CD14-positive monocyte (primary cell): ENCODE measurements at regions not wholly inside any gene's neighbourhood (a gene's known extent, or its start where the extent isn't known, plus 50 kb on each side); places are given as distances from the start of the nearest gene placed in this dataset.

ENCODE experiments used
- DNase-seq, 3 donors: peaks; one replicate each; pipeline ENCODE4 v3.0.0-alpha.2; 2011 to 2022
- H2AFZ ChIP-seq: 2 replicates; pipeline ENCODE4 v1.6.0; 2012; ENCODE audit warnings: mild to moderate bottlenecking, low read depth, low read length, inconsistent platforms; ENCODE audit not compliant: insufficient read depth, poor library complexity, severe bottlenecking
- H3K27ac ChIP-seq, 2 donors: 1 replicate in 1 of 2; 2 replicates in 1 of 2; pipeline ENCODE4 v1.5.1; 2012 to 2013; ENCODE audit warnings: low read length in 2 of 2, control low read depth in 1 of 2, inconsistent platforms in 1 of 2, low read depth in 1 of 2, mild to moderate bottlenecking in 1 of 2
- H3K27me3 ChIP-seq, 2 donors: one replicate each; pipeline versions ENCODE4 v1.6.0 to v1.6.1; 2011 to 2013; ENCODE audit warnings: low read length in 2 of 2; ENCODE audit not compliant: control insufficient read depth in 2 of 2, insufficient read depth in 2 of 2
- H3K36me3 ChIP-seq, 2 donors: replicated peaks in 1 of 2; 1 replicate in 1 of 2; 2 replicates in 1 of 2; pipeline versions ENCODE4 v1.5.1 to v1.6.1; 2012 to 2013; ENCODE audit warnings: low read length in 2 of 2, control low read depth in 1 of 2, inconsistent platforms in 1 of 2, mild to moderate bottlenecking in 1 of 2; ENCODE audit not compliant: insufficient read depth in 2 of 2, control insufficient read depth in 1 of 2
- H3K4me1 ChIP-seq, 2 donors: 1 replicate in 1 of 2; 2 replicates in 1 of 2; pipeline versions ENCODE4 v1.5.1 to v1.6.1; 2012 to 2013; ENCODE audit warnings: low read length in 2 of 2, control low read depth in 1 of 2, inconsistent platforms in 1 of 2, mild to moderate bottlenecking in 1 of 2, moderate library complexity in 1 of 2; ENCODE audit not compliant: insufficient read depth in 2 of 2, control insufficient read depth in 1 of 2
- H3K4me2 ChIP-seq: replicated peaks from 2 replicates; pipeline ENCODE3; 2012; ENCODE audit warnings: low read length, moderate library complexity, mild to moderate bottlenecking; ENCODE audit not compliant: poor library complexity, severe bottlenecking; ENCODE audit errors: extremely low read depth
- H3K4me3 ChIP-seq, 3 experiments: fragments of 200-600 bp in 1 of 3; sonication (generic) in 1 of 3; replicated peaks in 1 of 3; 1 replicate in 2 of 3; 2 replicates in 1 of 3; pipeline ENCODE4 v1.5.1; 2011 to 2013; ENCODE audit warnings: low read length in 3 of 3, mild to moderate bottlenecking in 3 of 3, control low read depth in 2 of 3, low read depth in 2 of 3, inconsistent platforms in 1 of 3, moderate library complexity in 1 of 3
- H3K79me2 ChIP-seq: 2 replicates; pipeline ENCODE4 v1.6.0; 2012; ENCODE audit warnings: mild to moderate bottlenecking, control low read depth, inconsistent platforms, low read length, moderate library complexity; ENCODE audit not compliant: insufficient read depth
- H3K9ac ChIP-seq: 2 replicates; pipeline ENCODE4 v1.6.0; 2017; ENCODE audit warnings: low read length, mild to moderate bottlenecking; ENCODE audit not compliant: insufficient read depth, poor library complexity, severe bottlenecking
- H3K9me3 ChIP-seq, 2 donors: replicated peaks in 1 of 2; 1 replicate in 1 of 2; 2 replicates in 1 of 2; pipeline versions ENCODE4 v1.5.1 to v1.6.1; 2012 to 2013; ENCODE audit warnings: low read length in 2 of 2, control low read depth in 1 of 2; ENCODE audit not compliant: control insufficient read depth in 1 of 2, insufficient read depth in 1 of 2
- H4K20me1 ChIP-seq: 2 replicates; pipeline ENCODE4 v1.6.0; 2012; ENCODE audit warnings: mild to moderate bottlenecking, low read length, control low read depth, moderate library complexity; ENCODE audit not compliant: insufficient read depth
- H3K27ac Mint-ChIP-seq, 7 donors: one replicate each; pipeline ENCODE4 v1.8.0; 2020; ENCODE audit warnings: mild to moderate bottlenecking in 7 of 7, mixed read lengths in 7 of 7, moderate library complexity in 6 of 7, inconsistent platforms in 2 of 7
- H3K27me3 Mint-ChIP-seq, 3 donors: one replicate each; pipeline ENCODE4 v1.8.0; 2021 to 2022; ENCODE audit warnings: low read depth in 3 of 3, mild to moderate bottlenecking in 3 of 3, mixed read lengths in 3 of 3, moderate library complexity in 3 of 3, inconsistent platforms in 1 of 3
- H3K36me3 Mint-ChIP-seq, 2 donors: one replicate each; pipeline ENCODE4 v1.8.0; 2020; ENCODE audit warnings: mixed read lengths in 2 of 2, inconsistent platforms in 1 of 2, mild to moderate bottlenecking in 1 of 2
- H3K4me1 Mint-ChIP-seq: one replicate; pipeline ENCODE4 v1.8.0; 2020; ENCODE audit warnings: mild to moderate bottlenecking, mixed read lengths
- H3K4me3 Mint-ChIP-seq, 2 donors: one replicate each; pipeline ENCODE4 v1.8.0; 2020; ENCODE audit warnings: mild to moderate bottlenecking in 2 of 2, mixed read lengths in 2 of 2, moderate library complexity in 1 of 2
- H3K9me3 Mint-ChIP-seq, 7 donors: one replicate each; pipeline ENCODE4 v1.8.0; 2020 to 2022; ENCODE audit warnings: mixed read lengths in 7 of 7, mild to moderate bottlenecking in 6 of 7, moderate library complexity in 6 of 7, inconsistent platforms in 2 of 7
- WGBS: methylation state at CpG from one replicate; pipeline ENCODE4 v1.1.5; 2013; ENCODE audit warnings: missing lambda C conversion rate; ENCODE audit not compliant: insufficient coverage; 5-methylcytosine and 5-hydroxymethylcytosine counted together
- intact Hi-C, 2 donors: fragments of 100-400 bp; cut with micrococcal nuclease; formaldehyde crosslinking; loops; one replicate each; pipeline versions ENCODE4 v1.15.0 to v1.15.1; 2023
- TF ChIP-seq, protein P1 (sequence below): fragments of 200-600 bp; IDR thresholded peaks from one replicate; pipeline ENCODE4 v1.8.0; 2022; ENCODE audit warnings: antibody characterized with exemption, mild to moderate bottlenecking

DNA sequence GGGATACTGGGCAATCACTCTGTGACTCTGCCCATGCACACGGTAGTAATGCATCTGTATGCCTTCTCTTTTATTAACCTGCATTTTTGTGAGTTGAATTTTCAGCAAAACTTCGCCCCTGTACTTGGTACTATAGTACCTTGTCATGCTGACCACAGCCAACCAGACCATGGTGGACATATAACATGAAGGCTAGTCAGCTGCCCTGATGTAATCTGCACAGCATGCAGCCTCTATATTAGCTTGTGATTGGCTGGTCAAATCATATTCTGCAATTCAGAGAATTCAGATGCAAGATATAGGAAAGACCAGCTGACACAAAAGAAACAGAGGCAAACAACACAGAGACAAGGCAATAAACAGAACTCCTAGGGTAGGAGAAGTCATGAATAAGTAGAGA, 200.9 kb upstream of the JARID2 start:
- Histone ChIP-seq H3K9ac (no peak overlapping the region), H3K27ac (no peak overlapping the region), H3K4me3 (no peak overlapping the region), H3K27me3 (no peaks in the 10 kb centered on the region), H3K4me2 (no peak overlapping the region), H2AFZ (no peak overlapping the region), H3K79me2 (no peaks in the 10 kb centered on the region), H3K9me3 (no peaks in the 10 kb centered on the region), H4K20me1 (no peaks in the 10 kb centered on the region), H3K4me1 (no peaks in the 10 kb centered on the region), H3K36me3 (no peaks in the 10 kb centered on the region)
- peak overlapping the region in 1 of 7 donors; percentile 74 for H3K27ac Mint-ChIP-seq
- no peak for DNase-seq
- WGBS = no CpG with 5 or more reads among the region's 2 CpGs
- peaks cover 0 to 1% (median 0%) of the 10 kb centered on the region in 3 donors for H3K27me3 Mint-ChIP-seq
- H3K4me1 Mint-ChIP-seq = peaks cover 3% of the 10 kb centered on the region
- H3K4me3 Mint-ChIP-seq = no peak overlapping the region
- intact Hi-C loops = no loop called here
- no peaks in the 10 kb centered on the region for H3K36me3 Mint-ChIP-seq
- no peaks in the 10 kb centered on the region for H3K9me3 Mint-ChIP-seq
- TF ChIP-seq, protein P1, sequence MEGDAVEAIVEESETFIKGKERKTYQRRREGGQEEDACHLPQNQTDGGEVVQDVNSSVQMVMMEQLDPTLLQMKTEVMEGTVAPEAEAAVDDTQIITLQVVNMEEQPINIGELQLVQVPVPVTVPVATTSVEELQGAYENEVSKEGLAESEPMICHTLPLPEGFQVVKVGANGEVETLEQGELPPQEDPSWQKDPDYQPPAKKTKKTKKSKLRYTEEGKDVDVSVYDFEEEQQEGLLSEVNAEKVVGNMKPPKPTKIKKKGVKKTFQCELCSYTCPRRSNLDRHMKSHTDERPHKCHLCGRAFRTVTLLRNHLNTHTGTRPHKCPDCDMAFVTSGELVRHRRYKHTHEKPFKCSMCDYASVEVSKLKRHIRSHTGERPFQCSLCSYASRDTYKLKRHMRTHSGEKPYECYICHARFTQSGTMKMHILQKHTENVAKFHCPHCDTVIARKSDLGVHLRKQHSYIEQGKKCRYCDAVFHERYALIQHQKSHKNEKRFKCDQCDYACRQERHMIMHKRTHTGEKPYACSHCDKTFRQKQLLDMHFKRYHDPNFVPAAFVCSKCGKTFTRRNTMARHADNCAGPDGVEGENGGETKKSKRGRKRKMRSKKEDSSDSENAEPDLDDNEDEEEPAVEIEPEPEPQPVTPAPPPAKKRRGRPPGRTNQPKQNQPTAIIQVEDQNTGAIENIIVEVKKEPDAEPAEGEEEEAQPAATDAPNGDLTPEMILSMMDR = no peak

DNA sequence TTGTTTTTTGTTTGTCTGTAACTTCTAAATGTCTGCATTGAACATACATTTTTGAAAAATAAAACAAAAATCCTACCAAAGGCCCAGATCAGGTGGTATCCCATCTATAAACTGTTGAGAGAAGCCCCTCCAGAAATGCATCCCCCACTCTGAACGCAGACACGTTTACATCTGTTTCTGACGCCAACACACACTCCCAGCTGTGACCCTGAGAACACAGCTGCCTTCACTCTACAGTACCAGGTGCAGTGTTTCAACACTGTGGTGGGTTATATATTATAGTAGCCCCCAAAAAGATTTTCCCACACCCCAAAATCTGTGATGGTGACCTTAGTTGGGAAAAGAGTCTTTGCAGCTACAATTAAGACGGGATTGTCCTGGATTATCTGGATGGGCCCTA, 199.1 kb upstream of the JARID2 start:
- intact Hi-C loops = no loop called here
- no peaks in the 10 kb centered on the region for H3K36me3 Mint-ChIP-seq

More for the DNA sequence above, 199.1 kb upstream of the JARID2 start:
- no peaks in the 10 kb centered on the region for H3K36me3 ChIP-seq
- TF ChIP-seq, protein P1 = no peak
- Mint-ChIP-seq H3K27me3 (peaks cover 0 to 1% (median 0%) of the 10 kb centered on the region in 3 donors), H3K27ac (no peak overlapping the region), H3K4me3 (no peak overlapping the region), H3K9me3 (no peaks in the 10 kb centered on the region), H3K4me1 (peaks cover 3% of the 10 kb centered on the region)
- no peaks in the 10 kb centered on the region for H3K4me1 ChIP-seq
- DNase-seq = no peak
- WGBS = 100% methylated on average over 1 of the region's 4 CpGs
- H3K4me2 ChIP-seq = no peak overlapping the region
- no peak overlapping the region for H3K27ac ChIP-seq
- H3K9ac ChIP-seq = no peak overlapping the region
- no peaks in the 10 kb centered on the region for H3K27me3 ChIP-seq
- H3K79me2 ChIP-seq = no peaks in the 10 kb centered on the region
- H4K20me1 ChIP-seq = no peaks in the 10 kb centered on the region
- H3K9me3 ChIP-seq = no peaks in the 10 kb centered on the region
- H2AFZ ChIP-seq = no peak overlapping the region
- no peak overlapping the region for H3K4me3 ChIP-seq
